GM11168 (cell line): ENCODE measurements at regions not wholly inside any gene's neighbourhood (a gene's known extent, or its start where the extent isn't known, plus 50 kb on each side); places are given as distances from the start of the nearest gene placed in this dataset.

Experiments
- in situ Hi-C: fragments of 300-500 bp; cut with MboI; formaldehyde crosslinking; loops from one replicate; pipeline ENCODE4 v1.12.0; 2022; ENCODE audit warnings: low sequenced_read_pairs; ENCODE audit not compliant: unreplicated experiment

DNA sequence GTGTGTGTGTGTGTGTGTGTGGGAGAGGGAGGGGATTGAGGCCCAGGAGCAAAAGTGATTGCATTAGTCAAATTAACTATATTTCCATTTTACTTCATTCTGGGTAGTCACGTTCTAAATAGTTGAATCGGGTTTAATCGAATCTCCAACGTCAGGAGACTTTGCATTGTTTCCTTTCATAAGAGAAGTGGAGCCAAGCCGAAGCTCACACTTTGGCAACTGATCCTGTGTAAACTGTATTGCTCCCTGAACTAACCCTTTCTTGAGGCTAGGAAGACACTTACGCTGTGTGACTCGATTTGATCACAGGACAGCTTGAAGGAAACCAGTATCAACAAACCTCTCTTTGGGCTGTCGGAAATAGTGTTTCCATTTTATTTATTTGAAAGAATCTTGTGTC, 363.4 kb upstream of the ATP2B1 start:
- in situ Hi-C loops = no loop called here

DNA sequence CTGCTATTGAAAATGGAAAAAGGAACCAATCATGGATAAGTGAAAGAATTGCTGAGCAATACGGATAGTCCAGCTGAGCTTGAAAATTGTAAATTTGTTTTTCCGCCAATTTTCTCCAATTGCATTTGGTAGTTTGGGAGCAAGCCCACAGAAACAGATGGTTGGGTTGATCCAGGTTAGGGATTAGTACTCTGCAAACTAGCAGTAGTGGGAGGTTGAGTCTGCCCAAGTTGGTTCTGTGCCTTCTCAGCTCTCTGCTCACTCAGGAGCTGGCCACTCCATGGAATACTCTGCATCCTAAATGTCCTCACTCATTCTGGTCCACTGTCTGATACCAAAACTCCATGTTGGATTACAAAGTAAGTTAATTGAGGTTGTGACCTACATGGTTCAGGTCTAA, 361.1 kb upstream of the ATP2B1 start:
- in situ Hi-C loops = no loop called here

DNA sequence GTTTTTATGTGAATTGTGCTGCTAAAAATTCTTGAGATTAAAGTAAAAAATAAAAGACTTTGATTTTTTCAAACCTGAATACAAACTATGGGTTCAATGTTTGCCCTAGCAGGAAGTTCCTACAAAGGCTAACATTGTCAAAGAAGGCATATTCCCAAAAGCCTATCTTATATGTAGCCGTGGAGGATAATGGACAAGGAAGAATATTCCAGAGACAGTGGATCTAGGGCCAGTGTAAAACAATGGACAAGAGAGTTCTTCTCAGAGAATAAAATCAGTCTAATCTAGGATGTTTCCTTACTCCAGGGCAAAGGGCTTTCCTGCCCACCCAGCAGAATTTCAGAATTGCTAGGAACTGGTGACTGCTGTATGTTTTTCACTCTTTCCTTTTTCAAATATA, 359.2 kb upstream of the ATP2B1 start:
- in situ Hi-C loops = no loop called here

DNA sequence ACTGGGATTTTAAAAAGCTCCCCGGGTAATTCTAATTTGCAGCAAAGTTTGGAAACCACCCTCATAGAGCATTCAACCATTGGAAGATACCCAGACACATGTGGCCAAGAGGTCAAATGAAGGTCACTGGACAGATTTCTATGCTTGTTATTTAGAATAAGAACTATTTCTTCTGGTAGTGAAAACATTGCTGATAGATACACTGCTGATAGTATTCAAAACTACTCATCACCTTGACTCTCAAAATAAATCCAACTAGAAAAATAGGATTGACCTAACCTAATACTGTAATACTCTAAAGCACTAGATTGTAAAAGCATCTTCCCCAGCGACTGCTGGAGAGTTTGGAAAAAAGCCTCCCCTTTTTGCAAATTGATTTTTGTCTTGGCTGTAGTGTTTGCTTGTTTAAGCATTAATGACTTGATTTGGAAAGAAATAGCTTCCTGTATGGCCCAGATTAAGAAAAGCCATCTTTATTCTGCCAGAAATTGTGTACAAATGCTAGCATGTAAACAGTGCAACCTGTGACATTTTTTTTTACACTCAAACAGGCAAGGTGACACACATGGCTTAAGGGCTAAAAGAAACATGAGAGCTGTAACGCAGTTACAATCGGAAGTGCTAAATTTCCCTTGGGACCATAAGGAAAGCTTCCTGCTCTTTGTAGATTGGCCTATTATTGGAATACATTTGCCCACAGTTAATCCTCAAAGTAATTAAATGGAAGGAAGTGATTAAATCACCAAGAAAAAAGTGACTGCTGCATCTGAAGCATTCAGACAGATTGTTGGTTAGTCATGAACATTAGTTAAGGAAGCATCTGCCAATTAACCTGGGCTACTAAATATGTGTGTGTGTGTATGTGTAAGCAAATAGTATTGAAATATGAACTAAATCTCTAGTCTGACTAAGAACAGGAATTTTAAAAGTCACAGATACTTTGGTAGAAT, 356.5 kb upstream of the ATP2B1 start:
- in situ Hi-C loops = no loop called here

DNA sequence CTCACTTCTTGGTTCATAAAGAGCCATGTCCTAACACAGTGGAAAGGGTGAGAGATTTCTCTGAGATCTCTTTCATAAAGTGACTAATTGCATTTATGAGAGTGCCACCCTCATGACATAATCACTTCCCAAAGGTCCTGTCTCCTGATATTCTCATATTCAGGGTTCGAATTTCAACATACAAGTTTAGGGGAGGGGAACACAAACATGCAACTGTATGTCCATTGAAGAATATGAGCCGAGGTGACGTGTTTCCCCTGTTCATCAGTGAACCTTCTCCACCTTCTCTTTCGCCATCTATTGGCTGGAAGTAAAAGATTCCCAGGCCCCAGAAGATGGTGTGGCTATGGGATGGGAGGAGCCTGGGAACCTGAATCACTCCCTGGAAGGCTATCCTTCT, 354.2 kb upstream of the ATP2B1 start:
- in situ Hi-C loops = no loop called here

DNA sequence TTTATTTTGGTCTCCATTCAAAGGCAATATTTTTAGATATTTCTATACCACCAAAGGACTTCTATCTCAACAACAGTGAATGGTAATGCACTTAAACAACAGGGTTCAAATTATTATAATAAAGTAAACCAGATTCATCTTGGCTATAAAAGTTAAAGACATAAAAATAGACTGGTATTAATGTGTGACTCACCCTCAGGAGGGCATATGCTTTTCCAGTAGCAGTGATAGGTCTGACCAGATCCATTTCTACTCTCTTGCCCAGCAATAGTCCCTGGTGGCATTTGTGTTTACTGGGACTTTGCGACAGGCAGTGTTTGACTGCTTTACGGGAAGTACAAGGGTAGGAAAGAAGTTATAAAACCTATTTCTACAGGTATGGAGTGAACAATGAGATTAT, 353.2 kb upstream of the ATP2B1 start:
- in situ Hi-C loops = no loop called here

DNA sequence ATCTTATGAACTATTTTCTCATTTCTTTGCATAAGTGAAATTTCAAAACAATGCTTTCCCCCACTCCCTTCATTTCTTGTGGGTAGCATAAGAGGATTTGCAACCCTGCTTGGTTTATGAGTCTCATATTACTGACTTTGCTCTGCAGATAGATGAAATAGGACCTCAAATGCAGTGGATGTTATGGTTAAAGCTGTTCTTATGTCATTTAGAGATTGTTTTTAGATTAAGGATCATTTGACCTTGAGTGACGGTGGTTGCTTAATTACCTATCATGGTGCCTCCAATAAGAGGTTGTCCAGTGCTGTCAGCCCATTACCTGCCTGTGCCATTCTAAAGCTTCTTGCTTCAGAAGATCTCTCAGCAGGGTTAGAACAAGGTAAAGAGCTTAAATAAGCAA, 351.4 kb upstream of the ATP2B1 start:
- in situ Hi-C loops = no loop called here

DNA sequence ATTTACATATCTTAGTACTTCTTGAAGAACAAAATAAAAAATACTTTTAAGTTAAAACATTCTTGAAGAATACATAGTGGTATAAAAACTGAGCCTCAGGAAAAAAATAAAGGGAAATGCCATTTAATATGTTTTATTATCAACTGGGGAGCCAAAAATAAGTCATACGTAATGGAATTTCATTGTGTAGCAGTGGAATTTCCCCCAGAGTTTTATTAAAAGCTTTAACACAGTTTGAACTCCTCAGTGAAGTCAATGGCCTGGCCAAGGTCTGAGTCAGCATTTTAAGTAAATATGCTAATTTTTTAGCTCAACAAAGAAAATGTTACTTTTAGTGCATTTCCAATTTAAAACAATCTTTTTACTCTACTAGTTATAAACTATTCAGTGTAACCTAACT, 350.1 kb upstream of the ATP2B1 start:
- in situ Hi-C loops = no loop called here

DNA sequence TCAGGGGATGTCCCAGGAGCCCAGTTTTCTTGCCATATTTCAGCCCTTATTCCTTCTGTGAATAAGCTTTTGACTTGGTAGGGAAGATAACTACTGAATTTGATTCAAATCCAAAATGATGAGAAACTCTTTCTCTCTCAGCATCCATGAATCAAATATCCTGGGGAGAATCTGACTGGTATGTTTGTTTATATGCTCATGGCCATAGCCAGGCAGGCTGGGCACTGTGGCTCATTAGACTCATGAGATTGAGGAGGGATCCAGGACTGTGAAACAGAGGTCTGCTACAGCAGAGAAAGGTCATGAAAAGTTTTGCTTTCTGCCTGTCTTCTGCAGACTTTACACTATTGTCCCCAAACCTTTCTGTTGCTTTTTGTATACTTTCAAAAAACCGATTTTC, 346.4 kb upstream of the ATP2B1 start:
- in situ Hi-C loops = no loop called here

DNA sequence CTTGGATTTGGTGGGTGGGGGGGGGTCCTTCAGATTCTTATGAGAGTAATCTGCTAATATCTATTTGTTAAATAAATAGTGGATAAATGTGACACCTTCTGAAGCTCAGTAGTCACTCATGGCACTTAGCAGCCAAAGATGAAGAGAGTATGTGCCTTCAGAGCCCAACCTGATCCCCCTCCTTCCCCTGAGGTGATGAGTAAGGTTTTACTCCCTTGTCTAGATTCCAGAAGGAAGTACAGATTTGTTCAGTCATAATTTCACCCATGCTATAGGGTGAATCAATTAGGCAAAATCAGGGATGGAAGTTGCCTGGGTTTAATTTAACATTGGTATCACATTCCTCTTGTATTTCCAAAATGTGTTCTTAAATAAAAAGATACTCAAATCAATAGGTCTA, 340.3 kb upstream of the ATP2B1 start:
- in situ Hi-C loops = no loop called here

DNA sequence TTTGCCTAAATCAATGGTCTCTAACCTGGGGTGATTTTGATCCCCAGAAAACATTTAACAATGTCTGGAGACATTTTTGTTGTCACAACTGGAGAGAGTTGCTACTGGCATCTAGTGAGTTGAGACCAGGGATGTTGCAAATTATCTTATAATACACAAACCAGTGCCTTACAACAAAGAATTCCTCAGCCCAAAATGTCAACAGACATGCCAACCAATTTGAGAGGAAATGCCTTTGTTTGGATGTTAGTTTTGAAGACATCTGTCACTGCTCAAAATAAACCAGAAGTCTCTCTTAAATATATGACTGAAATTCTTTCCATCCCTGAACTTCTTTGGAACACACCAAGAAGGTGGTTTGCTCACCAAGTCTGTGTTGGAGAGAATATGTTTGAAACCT, 336.9 kb upstream of the ATP2B1 start:
- in situ Hi-C loops = no loop called here

DNA sequence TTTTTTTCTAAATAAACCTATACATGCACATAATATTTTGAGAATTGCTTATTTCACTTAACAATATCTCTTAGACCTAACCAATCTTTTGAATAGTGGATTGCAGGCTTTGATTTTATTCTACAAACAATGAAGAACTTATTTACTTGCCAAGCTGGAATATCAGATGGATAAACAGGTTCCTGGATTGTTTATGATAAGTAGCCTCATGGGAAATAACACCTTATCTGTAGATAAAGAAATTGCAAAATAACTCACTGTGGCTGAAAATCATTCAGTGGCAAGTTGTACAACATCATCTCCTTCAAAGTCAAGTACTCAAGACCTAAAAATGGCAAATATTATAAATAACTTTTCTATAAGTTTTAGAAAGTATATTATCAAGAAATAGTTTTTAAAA, 335.4 kb upstream of the ATP2B1 start:
- in situ Hi-C loops = no loop called here

DNA sequence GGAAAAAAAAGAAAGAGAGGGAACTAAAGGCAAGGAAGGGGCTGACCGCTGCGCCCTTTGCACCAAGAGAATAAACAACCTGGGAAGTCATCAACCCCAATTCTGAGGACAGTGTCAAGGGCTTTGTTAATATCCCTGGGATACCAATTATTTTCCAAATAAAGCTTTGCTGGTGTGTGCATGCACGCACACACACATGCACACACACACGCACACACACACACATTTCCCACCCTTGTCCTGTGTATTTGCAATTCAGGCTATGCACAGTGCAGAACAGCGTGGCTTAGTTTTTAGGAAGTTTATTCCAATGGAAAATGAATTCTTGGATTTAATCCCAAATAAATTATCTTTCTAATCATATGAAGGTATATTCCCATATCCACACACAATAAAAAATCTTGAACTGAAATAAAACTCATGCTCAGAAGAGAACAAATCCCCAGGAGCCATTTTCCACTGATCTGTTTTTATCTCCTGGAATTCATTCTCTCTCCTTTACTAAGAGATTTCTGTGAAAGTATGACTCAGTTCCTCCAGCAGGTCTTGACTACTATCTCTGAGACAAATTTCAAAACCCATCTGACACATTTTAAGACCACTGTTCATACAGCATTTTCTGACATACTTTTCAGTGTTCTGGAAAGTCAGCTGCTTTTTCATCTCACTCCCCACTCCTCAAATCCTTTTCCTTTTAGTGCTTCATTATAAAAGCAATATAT, 334.4 kb upstream of the ATP2B1 start:
- in situ Hi-C loops = no loop called here

DNA sequence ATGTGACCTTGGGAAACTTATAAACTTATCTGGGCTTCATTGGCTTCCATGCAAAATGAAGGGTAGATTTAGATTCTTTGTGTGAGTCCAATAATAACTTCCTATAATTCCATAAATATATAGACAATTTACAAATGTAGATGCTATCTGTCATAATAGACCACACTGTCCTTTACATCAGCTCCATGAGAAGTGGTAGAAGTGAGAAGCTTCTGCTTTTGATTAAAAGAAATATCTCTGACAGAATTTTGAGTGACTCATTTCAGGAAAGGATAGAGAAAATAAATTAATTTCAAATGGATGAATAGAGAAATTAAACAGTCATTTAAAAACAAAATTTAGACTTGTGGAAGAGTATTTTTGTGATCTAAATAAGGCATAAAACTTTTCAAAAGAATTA, 329.7 kb upstream of the ATP2B1 start:
- in situ Hi-C loops = no loop called here

DNA sequence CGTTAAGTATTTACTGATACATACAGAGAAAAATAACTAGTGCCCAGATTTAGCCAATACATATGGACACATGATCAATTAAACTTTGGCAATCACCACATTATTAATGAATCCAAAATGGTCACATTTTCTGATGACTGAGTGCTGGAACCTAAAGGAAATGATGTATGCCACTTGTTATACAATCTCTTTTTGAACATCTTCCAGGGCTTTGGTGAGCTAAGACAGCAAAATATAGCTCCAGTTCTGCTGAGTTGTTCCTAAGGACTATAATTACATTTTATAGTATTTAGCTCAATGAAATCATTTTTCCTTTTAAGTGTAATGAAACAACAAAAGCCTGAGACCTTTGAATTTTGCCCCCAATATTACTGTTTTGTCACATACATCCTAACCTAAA, 329.1 kb upstream of the ATP2B1 start:
- in situ Hi-C loops = no loop called here

DNA sequence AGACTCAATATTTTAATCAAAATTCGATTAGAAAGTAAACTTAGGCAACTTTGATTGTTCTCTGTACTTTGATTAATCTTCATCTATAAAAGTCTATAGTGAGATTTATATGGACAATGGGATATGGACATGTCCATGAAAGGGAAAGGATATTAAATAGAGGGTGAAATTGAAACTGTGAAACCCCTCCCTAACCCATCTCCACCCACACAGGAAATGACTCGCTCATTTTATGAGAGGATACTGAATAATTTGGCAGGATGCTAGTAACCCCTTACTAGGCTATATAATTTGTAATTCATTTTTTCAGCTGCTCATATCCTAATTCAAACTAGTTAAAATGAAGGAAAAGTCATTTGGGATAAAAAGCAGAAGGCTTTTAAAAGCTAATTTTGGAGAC, 328.0 kb upstream of the ATP2B1 start:
- in situ Hi-C loops = no loop called here

DNA sequence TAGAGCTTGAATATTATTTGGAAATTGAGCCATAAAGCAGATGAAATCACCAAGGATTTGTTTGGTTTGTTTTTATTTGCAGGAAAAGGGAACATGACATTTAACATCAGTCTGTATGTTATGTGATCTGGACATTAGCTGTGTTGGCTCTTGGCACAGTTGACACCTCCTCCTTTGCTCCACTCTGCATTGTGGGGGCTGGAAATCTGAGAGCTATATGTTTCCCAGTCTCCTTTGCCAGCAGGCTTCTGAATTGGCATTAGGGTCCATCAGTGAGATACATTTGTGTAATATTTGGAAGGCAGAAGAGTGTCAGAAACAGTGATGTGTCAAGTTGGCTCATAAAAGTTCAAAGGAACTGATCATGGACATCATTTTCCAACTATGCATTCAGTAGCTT, 322.1 kb upstream of the ATP2B1 start:
- in situ Hi-C loops = no loop called here

DNA sequence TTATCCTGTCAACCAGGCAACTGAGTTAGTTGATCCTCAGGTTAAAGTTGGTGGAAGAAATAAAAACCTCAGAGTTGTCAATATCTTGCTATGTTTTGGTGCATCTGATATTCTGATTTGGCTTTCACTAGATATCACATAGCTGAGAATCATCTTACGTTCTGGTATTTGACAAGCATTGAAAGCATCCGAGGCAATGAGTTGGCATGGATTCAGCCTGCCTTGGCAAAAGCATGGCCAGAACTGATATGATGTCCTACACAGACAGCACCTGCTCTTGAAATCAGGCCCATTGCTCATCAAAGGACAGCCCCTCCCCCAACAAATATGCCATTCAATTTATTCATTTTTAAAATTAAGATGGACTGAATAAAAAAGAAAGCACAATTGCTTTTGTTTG, 320.7 kb upstream of the ATP2B1 start:
- in situ Hi-C loops = no loop called here

DNA sequence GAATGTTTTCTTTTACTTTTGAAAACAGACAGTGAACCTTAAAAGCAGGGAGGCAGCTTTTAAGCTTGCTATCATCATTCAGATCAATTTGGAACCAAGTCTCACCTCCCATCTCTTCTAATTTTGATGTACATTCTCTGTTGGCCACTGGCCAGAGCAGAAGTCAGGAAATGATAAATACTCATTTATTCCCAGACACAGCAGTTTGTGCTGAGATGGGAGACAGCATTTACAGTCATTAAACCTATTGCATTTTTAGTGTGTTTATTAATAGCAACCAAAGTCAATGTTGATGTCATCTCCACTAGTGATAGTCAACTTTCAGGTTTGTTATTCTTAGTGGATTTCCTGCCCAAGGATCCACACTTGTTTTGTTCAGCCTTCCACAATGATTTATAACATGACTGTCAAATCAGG, 320.0 kb upstream of the ATP2B1 start:
- in situ Hi-C loops = no loop called here

DNA sequence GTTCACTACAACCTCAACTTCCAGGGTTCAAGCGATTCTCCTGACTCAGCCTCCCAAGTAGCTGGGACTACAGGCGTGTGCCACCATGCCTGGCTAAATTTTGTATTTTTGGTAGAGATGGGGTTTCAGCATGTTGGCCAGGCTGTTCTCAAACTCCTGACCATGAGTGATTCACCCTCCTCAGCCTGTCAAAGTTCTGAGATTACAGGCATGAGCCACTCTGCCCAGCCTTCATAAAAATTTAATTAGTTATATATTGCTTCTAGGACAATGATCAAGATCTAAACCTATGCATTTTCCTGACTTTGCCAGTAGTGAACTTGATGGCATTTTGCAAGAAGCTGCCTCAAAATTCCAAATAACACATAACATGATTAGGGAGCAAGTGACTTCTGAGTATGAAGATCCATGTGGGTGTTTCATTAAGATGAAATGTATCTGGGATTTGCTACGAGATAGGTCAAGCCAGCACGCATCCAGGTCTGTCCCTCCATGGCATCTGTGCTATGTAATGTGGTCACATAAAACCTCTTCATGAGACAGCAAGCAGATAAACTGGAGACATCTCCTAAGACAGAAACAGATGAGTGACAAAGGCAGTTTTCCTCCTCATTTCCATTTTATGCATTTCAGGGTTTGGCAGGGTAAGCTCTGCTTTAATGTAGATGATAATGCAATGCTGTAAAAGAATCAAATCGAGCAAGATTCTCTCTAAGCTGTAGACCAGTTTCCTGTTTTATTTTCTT, 319.4 kb upstream of the ATP2B1 start:
- in situ Hi-C loops = no loop called here

DNA sequence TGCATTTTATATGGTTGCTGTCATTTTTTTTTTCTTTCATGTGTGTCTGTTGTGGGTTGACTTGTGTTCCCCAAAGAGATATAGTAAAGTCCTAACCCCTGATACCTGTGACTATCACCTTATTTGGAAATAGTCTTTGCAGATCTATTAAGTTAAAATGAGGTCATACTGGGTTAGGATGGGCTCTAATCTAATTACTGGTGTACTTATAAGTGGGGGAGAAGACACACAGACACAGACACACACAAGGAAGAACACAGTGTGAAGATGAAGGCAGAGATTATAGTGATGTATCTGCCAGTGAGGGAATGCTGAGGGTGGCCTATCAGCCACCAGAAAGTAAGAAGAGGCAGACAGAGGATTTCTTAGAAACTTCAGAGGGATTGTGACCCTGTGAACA, 318.4 kb upstream of the ATP2B1 start:
- in situ Hi-C loops = no loop called here
